A673 (cell line): ENCODE measurements at regions not wholly inside any gene's neighbourhood (a gene's known extent, or its start where the extent isn't known, plus 50 kb on each side); places are given as distances from the start of the nearest gene placed in this dataset.

Source experiments
- BruUV-seq: library from RNA; stranded (reverse); fragments of 400-500 nt; replicated peaks from 2 replicates; lab custom pipeline; 2021; lab: Mats Ljungman, UMichigan
- CTCF ChIA-PET: fragments of 300-600 bp; sonication (Branson Sonifier 250); formaldehyde crosslinking; loops from one replicate; lab custom pipeline; 2022; ENCODE audit warnings: antibody characterized with exemption; lab: Charles Lee
- POLR2A ChIA-PET: fragments of 300-600 bp; sonication (Branson Sonifier 250); formaldehyde crosslinking; loops from one replicate; lab custom pipeline; 2022; ENCODE audit warnings: antibody characterized with exemption; ENCODE audit not compliant: low non-redundant PET; lab: Charles Lee
- DNase-seq: peaks from one replicate; pipeline ENCODE4 v3.0.0-alpha.2; 2015; ENCODE audit warnings: low spot score
- H3K27ac ChIP-seq: fragments of 200-600 bp; sonication (generic); 2 replicates; pipeline ENCODE4 v1.5.1; 2016; ENCODE audit warnings: mixed run types, low read depth, mild to moderate bottlenecking, mixed read lengths, antibody characterized with exemption, low read length; ENCODE audit not compliant: poor library complexity, severe bottlenecking
- H3K27me3 ChIP-seq: fragments of 200-600 bp; sonication (generic); replicated peaks from 2 replicates; pipeline ENCODE4 v1.6.1; 2017; ENCODE audit warnings: mixed run types, low read depth, mild to moderate bottlenecking, mixed read lengths, antibody characterized with exemption, low read length; ENCODE audit not compliant: insufficient read depth, poor library complexity
- H3K36me3 ChIP-seq: fragments of 200-600 bp; sonication (generic); 2 replicates; pipeline ENCODE4 v1.6.1; 2016; ENCODE audit warnings: mixed run types, mild to moderate bottlenecking, mixed read lengths, antibody characterized with exemption, low read length; ENCODE audit not compliant: insufficient read depth, poor library complexity, severe bottlenecking
- H3K4me1 ChIP-seq: fragments of 200-600 bp; sonication (generic); 2 replicates; pipeline ENCODE4 v1.6.1; 2017; ENCODE audit warnings: mixed run types, mild to moderate bottlenecking, mixed read lengths, antibody characterized with exemption, low read length; ENCODE audit not compliant: insufficient read depth, poor library complexity, severe bottlenecking
- H3K4me3 ChIP-seq: fragments of 200-600 bp; sonication (generic); 2 replicates; pipeline ENCODE4 v1.5.1; 2016; ENCODE audit warnings: low read depth, mixed run types, mild to moderate bottlenecking, mixed read lengths, low read length; ENCODE audit not compliant: poor library complexity, severe bottlenecking
- H3K9me3 ChIP-seq: fragments of 200-600 bp; sonication (generic); 2 replicates; pipeline ENCODE4 v1.6.1; 2016; ENCODE audit warnings: mixed run types, low read depth, mild to moderate bottlenecking, mixed read lengths, antibody characterized with exemption, low read length; ENCODE audit not compliant: poor library complexity, severe bottlenecking
- CTCF ChIP-seq: fragments of 300-800, 200-600 bp; sonication (generic); conservative IDR thresholded peaks from 2 replicates; pipeline ENCODE4 v1.5.1; 2017; ENCODE audit warnings: low read depth, mild to moderate bottlenecking, antibody characterized with exemption, low read length, moderate library complexity, mixed read lengths
- EZH2 ChIP-seq: fragments of 200-600 bp; sonication (generic); IDR thresholded peaks from 2 replicates; pipeline ENCODE4 v1.6.1; 2017; ENCODE audit warnings: borderline replicate concordance, low read depth, mild to moderate bottlenecking, mixed read lengths, antibody characterized with exemption, low read length; ENCODE audit not compliant: poor library complexity, severe bottlenecking
- intact Hi-C: fragments of 100-400 bp; cut with micrococcal nuclease; formaldehyde crosslinking; loops from one replicate; pipeline ENCODE4 v1.10.0; 2022; ENCODE audit not compliant: unreplicated experiment

GRCh38 chrX:545452-545885 is 85.1 kb upstream of the SHOX start:
- DNase-seq = no peak
- no TSS peak for BruUV-seq
- TF ChIP-seq CTCF (no peak), EZH2 (no peak)
- intact Hi-C loops = no loop called here
- Histone ChIP-seq H3K4me3 (no peak overlapping the region), H3K9me3 (no peaks in the 10 kb centered on the region), H3K27ac (no peak overlapping the region), H3K27me3 (no peaks in the 10 kb centered on the region), H3K36me3 (no peaks in the 10 kb centered on the region), H3K4me1 (no peaks in the 10 kb centered on the region)
- CTCF ChIA-PET = no interaction called here
- POLR2A ChIA-PET = no interaction called here

- intact Hi-C loops = no loop called here
- H3K27me3 ChIP-seq = no peaks in the 10 kb centered on the region
- CTCF ChIA-PET = no interaction called here
- no TSS peak for BruUV-seq
- H3K27ac ChIP-seq = no peak overlapping the region
- no peaks in the 10 kb centered on the region for H3K4me1 ChIP-seq
- no peak overlapping the region for H3K4me3 ChIP-seq
- H3K36me3 ChIP-seq = no peaks in the 10 kb centered on the region
- no peak for TF ChIP-seq CTCF
- no peak for TF ChIP-seq EZH2
- DNase-seq = no peak
- H3K9me3 ChIP-seq = peaks cover 8% of the 10 kb centered on the region
- POLR2A ChIA-PET = no interaction called here
These were observed 80.1 kb upstream of the SHOX start for GRCh38 chrX:550514-550913.

- BruUV-seq = no TSS peak
- no peak overlapping the region for H3K27ac ChIP-seq
- no peaks in the 10 kb centered on the region for H3K36me3 ChIP-seq
- no peak for TF ChIP-seq CTCF
- no peak for TF ChIP-seq EZH2
- intact Hi-C loops = no loop called here
- H3K9me3 ChIP-seq = peaks cover 8% of the 10 kb centered on the region
- ChIA-PET POLR2A (no interaction called here), CTCF (no interaction called here)
- no peaks in the 10 kb centered on the region for H3K4me1 ChIP-seq
- H3K27me3 ChIP-seq = no peaks in the 10 kb centered on the region
- H3K4me3 ChIP-seq = no peak overlapping the region
- DNase-seq = no peak
These were observed 79.3 kb upstream of the SHOX start for GRCh38 chrX:551306-551705.
